Endothelial cell of umbilical vein (primary cell): ENCODE measurements at regions not wholly inside any gene's neighbourhood (a gene's known extent, or its start where the extent isn't known, plus 50 kb on each side); places are given as distances from the start of the nearest gene placed in this dataset.

Source experiments
- BruUV-seq: library from RNA; stranded (reverse); fragments of 400-500 nt; replicated peaks from 2 replicates; lab custom pipeline; 2021; lab: Mats Ljungman, UMichigan
- CTCF ChIA-PET: fragments of 300-600, 350-600 bp; sonication (Branson Sonifier 250); formaldehyde crosslinking; loops from one replicate; lab custom pipeline; 2021; ENCODE audit warnings: antibody characterized with exemption, inconsistent platforms; lab: Charles Lee
- POLR2A ChIA-PET: fragments of 300-600, 350-600 bp; sonication (Branson Sonifier 250); formaldehyde crosslinking; loops from one replicate; lab custom pipeline; 2021; ENCODE audit warnings: antibody characterized with exemption, inconsistent platforms; lab: Charles Lee
- DNase-seq: peaks from one replicate; pipeline ENCODE4 v3.0.0-alpha.2; 2011; ENCODE audit warnings: low read depth, low spot score
- FAIRE-seq: peaks from 2 replicates; lab custom pipeline; 2011; peaks lifted over from hg19 to GRCh38; lab: Jason Lieb, UNC
- H2AFZ ChIP-seq: 2 replicates; pipeline ENCODE4 v1.6.0; 2012; ENCODE audit warnings: low read depth, low read length, control low read depth, inconsistent platforms
- H3K27ac ChIP-seq: 2 replicates; pipeline ENCODE4 v1.5.1; 2011; ENCODE audit warnings: low read depth, mild to moderate bottlenecking, control low read depth, low read length, moderate library complexity; ENCODE audit not compliant: insufficient read depth
- H3K27me3 ChIP-seq, 2 experiments: 2 replicates each; pipeline versions ENCODE4 v1.6.0 to v1.6.1; 2011; ENCODE audit warnings: low read length in 2 of 2, mixed read lengths in 1 of 2; ENCODE audit not compliant: control insufficient read depth in 2 of 2, insufficient read depth in 2 of 2
- H3K36me3 ChIP-seq, 2 experiments: 2 replicates in 1 of 2; 3 replicates in 1 of 2; pipeline ENCODE4 v1.5.1; 2011; ENCODE audit warnings: low read length in 2 of 2, mild to moderate bottlenecking in 1 of 2, moderate library complexity in 1 of 2; ENCODE audit not compliant: control insufficient read depth in 2 of 2, insufficient read depth in 2 of 2; ENCODE audit errors: extremely low read depth in 1 of 2
- H3K4me1 ChIP-seq: 3 replicates; pipeline ENCODE4 v1.5.1; 2011; ENCODE audit warnings: mild to moderate bottlenecking, low read length; ENCODE audit not compliant: control insufficient read depth, insufficient read depth; ENCODE audit errors: extremely low read depth
- H3K4me2 ChIP-seq: 2 replicates; pipeline ENCODE4 v1.6.1; 2011; ENCODE audit warnings: low read length, control low read depth, mixed read lengths; ENCODE audit not compliant: insufficient read depth
- H3K4me3 ChIP-seq, 3 experiments: fragments of 200-600 bp in 1 of 3; sonication (generic), shearing (Covaris generic) in 1 of 3; replicated peaks in 1 of 3; 2 replicates each; pipeline ENCODE4 v1.5.1; 2011 to 2016; ENCODE audit warnings: control low read depth in 3 of 3, low read length in 3 of 3, mild to moderate bottlenecking in 2 of 3, inconsistent platforms in 1 of 3, low read depth in 1 of 3, moderate library complexity in 1 of 3; ENCODE audit not compliant: insufficient read depth in 1 of 3
- H3K79me2 ChIP-seq: 2 replicates; pipeline ENCODE4 v1.6.0; 2012; ENCODE audit warnings: low read length, inconsistent platforms; ENCODE audit not compliant: control insufficient read depth, insufficient read depth
- H3K9ac ChIP-seq: replicated peaks from 2 replicates; pipeline ENCODE3; 2011; ENCODE audit warnings: low read length, control low read depth; ENCODE audit not compliant: insufficient read depth; ENCODE audit errors: extremely low read depth
- H3K9me1 ChIP-seq: replicated peaks from 3 replicates; pipeline ENCODE4 v1.6.0; 2011; ENCODE audit warnings: mild to moderate bottlenecking, low read length; ENCODE audit not compliant: control insufficient read depth, insufficient read depth; ENCODE audit errors: extremely low read depth
- H3K9me3 ChIP-seq: replicated peaks from 2 replicates; pipeline ENCODE4 v1.5.1; 2012; ENCODE audit warnings: low read length, inconsistent platforms; ENCODE audit not compliant: control insufficient read depth, insufficient read depth
- H4K20me1 ChIP-seq: replicated peaks from 2 replicates; pipeline ENCODE3; 2011; ENCODE audit warnings: mild to moderate bottlenecking, low read length; ENCODE audit not compliant: control insufficient read depth, insufficient read depth; ENCODE audit errors: extremely low read depth
- CTCF ChIP-seq, 2 donors: IDR thresholded peaks; 1 replicate in 1 of 2; 2 replicates in 1 of 2; pipeline ENCODE4 v1.5.1; 2011; ENCODE audit warnings: low read length in 2 of 2, mild to moderate bottlenecking in 2 of 2, moderate library complexity in 2 of 2, control low read depth in 1 of 2, inconsistent platforms in 1 of 2, low read depth in 1 of 2; ENCODE audit not compliant: insufficient read depth in 1 of 2; ENCODE audit errors: extremely low read depth in 1 of 2
- EZH2 ChIP-seq: IDR thresholded peaks from 2 replicates; pipeline ENCODE4 v1.6.1; 2012; ENCODE audit warnings: borderline replicate concordance, low read depth, mild to moderate bottlenecking, moderate library complexity, low read length, inconsistent platforms; ENCODE audit not compliant: severe bottlenecking
- FOS ChIP-seq: IDR thresholded peaks from 2 replicates; pipeline ENCODE4 v1.6.1; 2011; ENCODE audit warnings: mild to moderate bottlenecking, low read length, moderate library complexity, borderline replicate concordance; ENCODE audit not compliant: insufficient read depth
- GATA2 ChIP-seq: IDR thresholded peaks from 2 replicates; pipeline ENCODE4 v1.7.0; 2011; ENCODE audit warnings: low read depth, mild to moderate bottlenecking, moderate library complexity, mixed read lengths, low read length; ENCODE audit not compliant: insufficient read length, insufficient read depth
- JUN ChIP-seq: IDR thresholded peaks from 2 replicates; pipeline ENCODE4 v1.6.1; 2011; ENCODE audit warnings: borderline replicate concordance, low read depth; ENCODE audit not compliant: insufficient read length, insufficient read depth
- MAX ChIP-seq: IDR thresholded peaks from 2 replicates; pipeline ENCODE4 v1.6.1; 2011; ENCODE audit not compliant: insufficient read depth, insufficient read length
- MYC ChIP-seq: IDR thresholded peaks from one replicate; pipeline ENCODE4 v1.6.1; 2011; ENCODE audit warnings: mild to moderate bottlenecking, low read depth, low read length
- POLR2AphosphoS5 ChIP-seq: IDR thresholded peaks from 2 replicates; pipeline ENCODE4 v1.6.1; 2012; ENCODE audit warnings: low read depth, mild to moderate bottlenecking, control low read depth, low read length, moderate library complexity; ENCODE audit not compliant: insufficient read depth
- dilution Hi-C: fragments of 300-500 bp; cut with MboI; formaldehyde crosslinking; loops from one replicate; pipeline ENCODE4 v1.15.0; 2019; ENCODE audit warnings: low sequenced_read_pairs; ENCODE audit not compliant: extremely low pct_ligation_motif_present
- intact Hi-C: fragments of 100-400 bp; cut with micrococcal nuclease; formaldehyde crosslinking; loops from one replicate; pipeline ENCODE4 v1.10.0; 2022

GRCh38 chr10:90018819-90019218, 317.4 kb downstream of the KIF20B start:
- CTCF ChIA-PET: no interaction called here
- POLR2A ChIA-PET: no interaction called here

More at GRCh38 chr10:90018819-90019218, 317.4 kb downstream of the KIF20B start:
- Histone ChIP-seq H3K36me3 (no peaks in the 10 kb centered on the region), H3K9me1 (no peaks in the 10 kb centered on the region), H4K20me1 (no peaks in the 10 kb centered on the region), H3K4me2 (no peak overlapping the region), H3K27ac (no peak overlapping the region), H3K9me3 (no peaks in the 10 kb centered on the region), H2AFZ (no peak overlapping the region), H3K4me1 (no peaks in the 10 kb centered on the region), H3K79me2 (no peaks in the 10 kb centered on the region), H3K9ac (no peak overlapping the region), H3K27me3 (no peaks in the 10 kb centered on the region), H3K4me3 (no peak overlapping the region)
- DNase-seq: no peak
- BruUV-seq: no TSS peak
- FAIRE-seq: no peak
- dilution Hi-C loops: no loop called here
- TF ChIP-seq JUN (no peak), EZH2 (no peak), MAX (no peak), FOS (no peak), CTCF (IDR thresholded peaks at IDR 0.05; ENCODE audit: extremely low read depth in 1 of 2, insufficient read depth in 1 of 2, low read depth in 1 of 2, low read length in 2 of 2) (no peak), MYC (no peak), GATA2 (no peak), POLR2AphosphoS5 (no peak)
- intact Hi-C loops: no loop called here
